Activated B cell treated with CpG ODN at 0.5 μM for 24 hours (primary cell): ENCODE measurements at regions not wholly inside any gene's neighbourhood (a gene's known extent, or its start where the extent isn't known, plus 50 kb on each side); places are given as distances from the start of the nearest gene placed in this dataset.

Experiments used
- ATAC-seq: fragments of 200-7000 bp; cut with Tn5 transposase; one replicate; pipeline ENCODE4 v1.10.0; 2021; ENCODE audit warnings: low read depth, mild to moderate bottlenecking, moderate library complexity
- CTCF ChIA-PET: fragments of 350-600 bp; sonication (Branson Sonifier 250); formaldehyde crosslinking; loops from one replicate; lab custom pipeline; 2021; ENCODE audit warnings: antibody characterized with exemption; lab: Charles Lee
- POLR2A ChIA-PET: fragments of 350-600 bp; sonication (Branson Sonifier 250); formaldehyde crosslinking; loops from one replicate; lab custom pipeline; 2021; ENCODE audit warnings: antibody characterized with exemption; lab: Charles Lee
- DNase-seq: peaks from one replicate; pipeline ENCODE4 v3.0.0; 2022
- H3K27ac Mint-ChIP-seq: one replicate; pipeline ENCODE4 v1.8.0; 2020; ENCODE audit warnings: mixed read lengths
- H3K27me3 Mint-ChIP-seq: one replicate; pipeline ENCODE4 v1.8.0; 2021; ENCODE audit warnings: mixed read lengths
- H3K36me3 Mint-ChIP-seq: one replicate; pipeline ENCODE4 v1.8.0; 2021; ENCODE audit warnings: low read depth, mixed read lengths
- H3K4me1 Mint-ChIP-seq: one replicate; pipeline ENCODE4 v1.8.0; 2021; ENCODE audit warnings: mixed read lengths
- H3K4me3 Mint-ChIP-seq: one replicate; pipeline ENCODE4 v1.8.0; 2020; ENCODE audit warnings: mild to moderate bottlenecking, mixed read lengths
- H3K9me3 Mint-ChIP-seq: one replicate; pipeline ENCODE4 v1.8.0; 2020; ENCODE audit warnings: mixed read lengths
- CTCF ChIP-seq: fragments of 200-600 bp; IDR thresholded peaks from one replicate; pipeline ENCODE4 v1.8.0; 2022; ENCODE audit warnings: antibody characterized with exemption, mild to moderate bottlenecking
- intact Hi-C: fragments of 100-400 bp; cut with micrococcal nuclease; formaldehyde crosslinking; loops from one replicate; pipeline ENCODE4 v1.15.1; 2024

- CTCF ChIA-PET, result no interaction called here
- Mint-ChIP-seq H3K4me1 (peaks cover 2% of the 10 kb centered on the region), H3K27ac (no peak overlapping the region), H3K27me3 (no peaks in the 10 kb centered on the region), H3K4me3 (no peak overlapping the region), H3K9me3 (no peaks in the 10 kb centered on the region), H3K36me3 (no peaks in the 10 kb centered on the region)
- no peak for DNase-seq
- POLR2A ChIA-PET, result interaction anchor here (0.6 kb wide), 1 partner anchor 11 kb away, joined by 3 read pairs; no protein-coding TSS in a partner anchor
- intact Hi-C loops, result no loop called here
- TF ChIP-seq CTCF, result no peak
- ATAC-seq, result no peak
Observed at GRCh38 chr15:63434576-63435186, 53.0 kb upstream of the CA12 start.

- ChIA-PET POLR2A (no interaction called here), CTCF (no interaction called here)
- Mint-ChIP-seq H3K9me3 (no peaks in the 10 kb centered on the region), H3K4me1 (peaks cover 2% of the 10 kb centered on the region), H3K4me3 (no peak overlapping the region), H3K27me3 (peaks cover 3% of the 10 kb centered on the region), H3K36me3 (no peaks in the 10 kb centered on the region), H3K27ac (no peak overlapping the region)
- intact Hi-C loops, result no loop called here
- no peak for TF ChIP-seq CTCF
- DNase-seq (no peak), ATAC-seq (no peak)
Observed at GRCh38 chr15:63435204-63435820, 53.7 kb upstream of the CA12 start.

GRCh38 chr15:63436341-63436740 lies 54.7 kb upstream of the CA12 start:
- CTCF ChIA-PET, result no interaction called here
- Mint-ChIP-seq H3K27ac (no peak overlapping the region), H3K36me3 (no peaks in the 10 kb centered on the region), H3K4me3 (no peak overlapping the region), H3K9me3 (no peaks in the 10 kb centered on the region), H3K27me3 (peaks cover 4% of the 10 kb centered on the region), H3K4me1 (peaks cover 2% of the 10 kb centered on the region)
- TF ChIP-seq CTCF, result no peak
- ATAC-seq, result no peak
- intact Hi-C loops, result no loop called here
- no peak for DNase-seq
- POLR2A ChIA-PET, result no interaction called here

- intact Hi-C loops, result no loop called here
- DNase-seq (no peak), ATAC-seq (no peak)
- POLR2A ChIA-PET, result no interaction called here
- H3K27me3 Mint-ChIP-seq, result peaks cover 5% of the 10 kb centered on the region
- H3K36me3 Mint-ChIP-seq, result no peaks in the 10 kb centered on the region
- H3K4me3 Mint-ChIP-seq, result no peak overlapping the region
- H3K27ac Mint-ChIP-seq, result no peak overlapping the region
- CTCF ChIA-PET, result no interaction called here
- TF ChIP-seq CTCF, result no peak
- no peaks in the 10 kb centered on the region for H3K9me3 Mint-ChIP-seq
- H3K4me1 Mint-ChIP-seq, result peaks cover 2% of the 10 kb centered on the region
Observed at GRCh38 chr15:63436872-63437375, 55.3 kb upstream of the CA12 start.

GRCh38 chr15:63439536-63440264 lies 58.1 kb upstream of the CA12 start:
- ATAC-seq, result no peak
- no peak overlapping the region for H3K27ac Mint-ChIP-seq
- POLR2A ChIA-PET, result no interaction called here
- intact Hi-C loops, result no loop called here
- no peaks in the 10 kb centered on the region for H3K36me3 Mint-ChIP-seq
- TF ChIP-seq CTCF, result no peak
- H3K9me3 Mint-ChIP-seq, result no peaks in the 10 kb centered on the region
- H3K4me1 Mint-ChIP-seq, result peaks cover 2% of the 10 kb centered on the region
- CTCF ChIA-PET, result no interaction called here
- no peak overlapping the region for H3K4me3 Mint-ChIP-seq
- peaks cover 5% of the 10 kb centered on the region for H3K27me3 Mint-ChIP-seq
- DNase-seq, result no peak
